NCI-H524 (cell line): ENCODE measurements at regions not wholly inside any gene's neighbourhood (a gene's known extent, or its start where the extent isn't known, plus 50 kb on each side); places are given as distances from the start of the nearest gene placed in this dataset.

Experiments
- DNase-seq, 2 experiments: peaks; one replicate each; lab custom pipeline; 2025; lab: John Stamatoyannopoulos, UW

DNA sequence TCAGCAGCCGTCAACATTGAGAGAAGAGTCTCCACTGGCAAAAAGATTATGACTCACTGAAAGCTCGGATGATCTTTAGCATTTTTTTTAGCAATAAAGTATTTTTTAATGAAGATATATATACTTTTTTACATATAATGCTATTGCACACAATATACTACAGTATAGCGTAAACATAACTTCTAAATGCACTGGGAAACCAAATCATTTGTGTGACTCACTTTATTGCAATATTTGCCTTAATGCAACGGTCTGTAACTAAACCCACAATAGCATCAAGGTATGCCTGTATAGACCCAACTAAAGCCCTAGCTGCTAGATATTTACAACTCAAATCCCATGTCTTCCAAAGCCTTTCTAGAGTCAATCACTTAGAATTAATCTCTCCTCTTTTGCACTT lies 52.3 kb upstream of the EDNRA start:
- no peak for DNase-seq

DNA sequence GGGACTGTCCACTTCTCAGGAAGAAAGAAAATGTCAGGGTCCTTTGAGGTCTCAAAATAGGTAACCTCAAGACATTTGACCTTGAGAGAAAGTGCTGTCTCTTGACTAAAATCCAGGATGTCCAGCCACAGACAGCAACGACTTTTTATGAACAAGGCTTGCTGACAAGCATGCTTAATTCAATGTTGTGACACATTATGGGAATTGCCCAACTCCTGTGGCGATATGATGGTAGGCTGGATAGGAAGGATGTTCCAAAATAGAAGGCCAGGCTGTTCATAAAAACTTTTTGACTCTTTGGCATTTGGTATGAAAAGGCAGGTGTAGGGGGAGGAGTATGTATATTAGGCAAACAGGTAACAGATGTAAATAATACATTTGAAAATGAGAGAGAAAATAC lies 50.8 kb upstream of the EDNRA start:
- no peak for DNase-seq
